ENCODE measurements at regions not wholly inside any gene's neighbourhood (a gene's known extent, or its start where the extent isn't known, plus 50 kb on each side); places are given as distances from the start of the nearest gene placed in this dataset.

DNA sequence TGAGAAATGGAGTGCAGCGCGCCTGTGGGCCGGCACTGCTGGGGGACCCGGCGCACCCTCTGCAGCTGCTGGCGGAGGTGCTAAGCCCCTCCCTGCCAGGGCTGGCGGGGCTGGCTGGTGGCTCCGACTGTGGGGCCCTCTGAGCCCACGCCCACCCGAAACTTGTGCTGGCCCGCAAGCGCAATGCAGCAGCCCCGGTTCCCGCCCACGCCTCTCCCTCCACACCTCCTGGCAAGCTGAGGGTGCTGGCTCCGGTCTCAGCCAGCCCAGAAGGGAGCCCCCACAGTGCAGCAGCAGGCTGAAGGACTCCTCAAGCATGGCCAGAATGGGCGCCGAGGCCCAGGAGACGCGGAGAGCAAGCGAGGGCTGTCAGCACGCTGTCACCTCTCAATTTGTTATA, 1063.0 kb upstream of the AUTS2 start:
- DNase-seq (ENCODE audit: low read depth, low spot score), result no peak

DNA sequence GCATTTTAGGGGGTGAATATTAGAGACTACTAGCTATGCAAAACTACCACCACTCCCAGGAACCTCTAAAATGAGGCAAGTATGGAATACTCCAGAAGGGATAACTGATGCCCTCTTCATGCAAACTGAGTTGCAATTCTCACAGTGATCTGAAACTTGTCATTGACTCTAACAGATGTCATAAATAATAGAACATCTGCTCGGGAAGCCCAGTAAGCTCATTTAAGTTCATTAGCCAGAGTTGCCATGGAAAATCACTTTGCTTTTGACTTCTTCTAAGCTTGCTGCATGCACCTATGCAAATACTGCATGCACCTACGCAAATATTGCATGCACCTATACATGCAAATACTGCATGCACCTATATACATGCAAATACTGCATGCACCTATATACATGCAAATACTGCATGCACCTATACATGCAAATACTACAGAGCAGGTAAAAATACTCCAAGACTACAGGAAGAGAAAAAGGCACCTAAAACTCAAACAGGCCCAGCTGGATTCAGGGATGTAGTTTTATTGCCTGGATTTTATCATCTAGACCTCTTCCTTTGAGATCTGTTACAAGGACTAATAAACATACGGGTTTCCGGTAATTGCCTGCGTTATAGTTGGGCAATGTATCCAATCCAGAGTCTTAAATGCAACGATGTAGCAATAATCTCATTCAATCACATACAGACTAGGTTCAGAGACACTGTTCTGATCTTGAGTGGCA, 1061.1 kb upstream of the AUTS2 start:
- no peak for DNase-seq (ENCODE audit: low read depth, low spot score)

GRCh38 chr7:68537774-68538071, 1060.6 kb upstream of the AUTS2 start:
- no peak for DNase-seq (ENCODE audit: low read depth, low spot score)

- DNase-seq (ENCODE audit: low read depth, low spot score), result no peak
These were observed 1055.4 kb upstream of the AUTS2 start for GRCh38 chr7:68542831-68543230.

- DNase-seq (ENCODE audit: low read depth, low spot score), result no peak
These were observed 1053.4 kb upstream of the AUTS2 start for GRCh38 chr7:68544851-68545250.

GRCh38 chr7:68547181-68547580, 1051.1 kb upstream of the AUTS2 start:
- DNase-seq (ENCODE audit: low read depth, low spot score), result no peak

- no peak for DNase-seq (ENCODE audit: low read depth, low spot score)
These were observed 1050.5 kb upstream of the AUTS2 start for GRCh38 chr7:68547799-68548198.

DNA sequence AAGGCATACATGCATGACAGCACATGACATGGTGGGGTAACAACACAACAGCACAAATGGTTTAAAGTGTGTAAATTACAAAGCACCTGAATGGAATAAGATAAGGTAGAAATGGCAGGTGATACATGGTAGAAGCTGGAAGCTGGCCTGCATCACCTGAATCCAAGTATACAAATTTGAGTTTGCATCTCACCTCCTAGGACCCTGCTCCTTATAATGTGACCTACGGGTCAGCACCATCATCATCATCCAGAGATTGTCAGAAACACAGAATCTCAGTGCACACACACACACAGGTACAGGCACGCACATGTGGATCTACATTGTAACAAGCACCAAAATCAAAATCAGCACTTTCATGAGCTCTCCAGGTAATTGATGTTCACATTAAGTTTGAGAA, 1048.2 kb upstream of the AUTS2 start:
- no peak for DNase-seq (ENCODE audit: low read depth, low spot score)

DNA sequence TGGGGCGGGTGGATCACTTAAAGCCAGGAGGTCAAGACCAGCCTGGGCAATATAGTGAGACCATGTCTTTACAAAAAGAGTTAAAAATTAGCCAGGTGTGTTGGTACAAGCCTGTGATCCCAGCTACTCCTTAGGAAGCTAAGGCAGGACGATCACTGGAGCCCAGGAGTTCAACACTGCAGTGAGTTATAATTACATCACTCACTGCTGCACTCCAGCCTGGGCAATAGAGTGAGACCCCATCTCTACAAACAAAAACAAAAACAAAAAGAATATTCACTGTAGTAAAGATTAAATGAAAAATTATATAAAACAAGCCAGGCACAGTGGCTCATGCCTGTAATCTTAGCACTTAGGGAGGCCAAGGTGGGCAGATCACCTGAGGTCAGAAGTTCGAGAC, 1047.6 kb upstream of the AUTS2 start:
- DNase-seq (ENCODE audit: low read depth, low spot score), result no peak

DNA sequence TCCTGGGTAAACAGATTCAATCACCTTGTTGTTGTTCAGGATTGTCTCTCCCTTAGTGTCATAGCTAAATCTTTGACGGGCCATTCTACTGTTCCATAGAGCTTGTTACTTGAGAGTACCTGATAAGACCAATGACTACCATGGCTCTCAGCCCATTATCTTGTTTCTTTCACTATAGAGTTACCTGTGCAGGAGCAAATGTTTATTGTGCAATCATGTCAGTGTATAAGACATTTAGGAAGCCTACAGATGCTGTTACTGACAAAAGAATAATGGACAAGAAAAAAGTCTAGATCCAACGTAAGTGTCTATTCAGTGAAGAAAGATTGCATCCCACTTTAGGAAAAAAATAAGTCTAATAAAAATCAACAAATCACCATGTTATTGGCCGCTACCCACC, 1041.7 kb upstream of the AUTS2 start:
- no peak for DNase-seq (ENCODE audit: low read depth, low spot score)

DNA sequence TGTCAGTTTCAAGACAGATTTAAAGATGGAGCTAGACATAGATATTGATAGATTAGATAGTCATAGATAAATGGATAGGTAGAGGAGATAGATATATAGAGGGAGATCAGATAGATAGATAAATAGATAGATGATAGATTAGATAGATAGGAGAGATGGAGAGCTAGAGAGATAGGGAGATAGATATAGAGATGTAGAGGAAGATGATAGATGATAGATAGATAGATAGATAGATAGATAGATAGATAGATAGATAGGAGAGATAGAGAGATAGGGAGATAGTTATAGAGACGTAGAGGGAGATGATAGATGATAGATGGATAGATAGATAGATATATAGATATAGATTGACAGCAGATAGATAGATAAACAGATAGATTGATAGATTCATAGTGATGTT, 1038.8 kb upstream of the AUTS2 start:
- no peak for DNase-seq (ENCODE audit: low read depth, low spot score)

DNA sequence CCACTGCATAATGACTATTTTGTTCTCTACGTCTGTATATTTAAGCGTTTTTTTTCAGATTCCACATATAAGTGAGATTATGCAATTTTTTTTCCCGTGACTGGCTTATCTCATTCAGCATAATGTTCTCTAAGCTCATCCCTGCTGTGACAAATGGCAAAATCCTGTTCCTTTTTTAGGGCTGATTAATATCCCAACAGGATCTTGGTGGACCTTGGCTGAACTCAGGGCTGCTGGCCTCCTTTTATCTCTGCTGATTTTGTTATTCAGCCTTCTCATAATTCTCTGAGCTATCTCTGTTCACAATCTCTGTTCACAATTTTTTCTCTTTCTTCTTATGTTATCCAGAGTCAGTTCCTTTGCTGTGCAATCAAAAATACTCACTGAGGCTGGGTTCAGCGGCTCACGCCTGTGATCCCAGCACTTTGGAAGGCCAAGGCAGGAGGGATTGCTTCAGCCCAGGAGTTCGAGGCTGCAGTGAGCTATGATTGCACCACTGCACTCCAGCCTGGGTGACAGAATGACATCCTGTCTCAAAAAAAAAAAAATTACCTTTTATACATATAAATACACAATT, 1035.9 kb upstream of the AUTS2 start:
- no peak for DNase-seq (ENCODE audit: low read depth, low spot score)

DNA sequence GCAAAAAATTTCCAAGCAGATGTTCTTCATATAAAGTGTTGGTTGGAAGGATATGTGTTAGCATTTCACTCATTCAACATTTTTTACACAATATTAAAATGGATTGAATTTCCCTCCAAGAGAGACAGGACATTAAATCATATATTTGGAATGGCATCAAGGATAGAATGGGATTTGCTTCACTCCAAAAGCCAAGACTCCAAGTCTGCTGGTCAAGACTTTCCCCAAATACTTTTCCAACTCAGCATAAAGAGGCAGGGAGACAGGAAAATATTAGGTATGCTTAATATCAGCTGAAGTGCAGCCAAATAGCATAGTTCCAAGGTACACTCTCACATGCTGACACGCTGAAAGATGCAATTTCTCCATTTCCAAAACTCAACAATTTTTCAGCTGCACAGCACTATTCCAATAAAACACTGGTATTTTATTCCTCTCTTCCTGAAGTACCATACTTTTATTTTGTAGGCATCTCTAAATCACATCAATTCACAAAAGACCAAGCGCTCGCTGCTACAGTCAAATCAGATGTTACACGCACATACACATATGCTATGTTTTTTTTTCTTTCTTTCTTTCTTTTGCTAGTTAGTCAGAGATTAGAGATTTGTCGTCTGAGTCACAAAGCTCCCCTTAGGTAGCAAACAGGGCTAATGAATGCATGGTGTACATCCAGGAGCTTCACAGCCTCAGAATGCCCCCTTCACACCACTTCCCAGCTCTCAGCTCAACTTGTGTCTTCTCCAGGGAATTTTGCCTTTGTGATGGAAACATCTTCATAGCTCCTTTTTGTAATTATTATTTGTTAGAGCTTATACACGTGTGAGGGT, 1033.8 kb upstream of the AUTS2 start:
- DNase-seq (ENCODE audit: low read depth, low spot score), result no peak

- no peak for DNase-seq (ENCODE audit: low read depth, low spot score)
These were observed 1027.0 kb upstream of the AUTS2 start for GRCh38 chr7:68571286-68571685.

GRCh38 chr7:68573271-68574005, 1024.8 kb upstream of the AUTS2 start:
- no peak for DNase-seq (ENCODE audit: low read depth, low spot score)

- DNase-seq (ENCODE audit: low read depth, low spot score), result no peak
These were observed 1021.9 kb upstream of the AUTS2 start for GRCh38 chr7:68576366-68576765.

DNA sequence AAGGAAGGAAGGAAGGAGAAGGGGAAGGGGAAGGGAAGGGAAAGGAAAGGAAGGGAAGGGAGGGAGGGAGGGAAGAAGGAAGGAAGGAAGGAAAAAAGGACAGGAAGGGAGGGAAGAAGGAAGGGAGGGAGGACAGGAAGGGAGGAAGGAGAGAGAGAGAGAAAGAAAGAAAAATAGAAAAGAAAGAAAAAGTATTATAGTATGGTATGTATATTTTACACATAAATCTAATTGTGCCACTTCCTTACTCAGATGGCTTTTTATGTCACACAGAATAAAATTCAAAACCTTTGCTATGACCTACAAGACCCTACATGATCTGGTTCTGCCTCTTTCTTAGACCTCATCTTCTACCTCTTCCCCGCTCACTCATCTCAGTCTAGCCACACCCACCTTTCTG, 1016.9 kb upstream of the AUTS2 start:
- no peak for DNase-seq (ENCODE audit: low read depth, low spot score)

- DNase-seq (ENCODE audit: low read depth, low spot score), result no peak
These were observed 1010.7 kb upstream of the AUTS2 start for GRCh38 chr7:68587599-68587998.

GRCh38 chr7:68601826-68602225, 996.4 kb upstream of the AUTS2 start:
- no peak for DNase-seq (ENCODE audit: low read depth, low spot score)

GRCh38 chr7:68604541-68604940, 993.7 kb upstream of the AUTS2 start:
- no peak for DNase-seq (ENCODE audit: low read depth, low spot score)

- DNase-seq (ENCODE audit: low read depth, low spot score), result no peak
These were observed 987.6 kb upstream of the AUTS2 start for GRCh38 chr7:68610701-68611100.

DNA sequence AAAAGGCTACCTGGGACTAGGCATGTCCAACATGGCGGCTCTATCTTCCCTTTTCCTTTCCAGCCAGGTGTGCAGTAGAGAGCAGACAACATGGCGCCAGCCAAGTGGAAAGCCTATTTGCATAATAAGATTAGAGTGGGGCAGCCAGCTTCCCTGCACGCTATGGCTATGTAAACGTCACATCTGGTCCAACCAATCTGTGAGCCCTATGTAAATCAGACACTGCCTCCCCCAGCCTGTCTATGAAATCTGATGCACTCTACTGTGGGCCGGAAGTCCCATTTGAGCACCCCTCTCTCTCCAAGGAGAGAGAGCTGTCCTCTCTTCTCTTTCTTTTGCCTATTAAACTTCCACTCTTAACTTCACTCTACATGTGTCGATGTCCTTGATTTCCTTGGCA, 984.9 kb upstream of the AUTS2 start:
- DNase-seq (ENCODE audit: low read depth, low spot score), result no peak
